ENCODE measurements at regions not wholly inside any gene's neighbourhood (a gene's known extent, or its start where the extent isn't known, plus 50 kb on each side); places are given as distances from the start of the nearest gene placed in this dataset.

DNA sequence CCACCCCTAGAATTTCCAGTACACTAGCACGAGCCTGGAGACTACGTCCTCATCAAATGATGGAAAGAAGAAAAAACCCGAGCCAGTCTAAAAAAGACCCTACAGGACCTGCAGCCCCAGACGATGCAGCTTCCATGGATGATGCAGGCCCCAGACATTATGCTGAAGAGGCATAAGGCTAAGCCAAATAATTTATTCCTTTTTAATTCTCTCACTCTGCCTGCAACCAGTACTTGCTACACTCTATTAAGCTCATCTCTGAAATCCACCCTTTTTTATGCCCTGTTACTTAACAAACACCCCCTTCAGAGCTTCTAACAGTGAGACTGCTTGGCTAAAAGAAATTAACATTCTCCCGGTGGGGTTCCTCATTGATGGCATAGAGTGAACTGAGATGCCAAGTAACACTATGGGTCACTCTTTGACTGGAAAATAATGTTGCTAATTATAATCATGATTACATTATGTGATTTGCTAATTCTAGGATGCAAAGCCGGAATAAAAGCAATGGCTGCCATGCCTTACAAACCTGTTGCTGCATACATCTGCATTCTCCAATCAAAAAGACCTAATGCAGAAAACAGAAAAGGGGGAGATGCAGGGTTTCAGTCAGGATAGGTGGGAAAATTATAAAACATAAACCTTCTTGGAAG is 1462.4 kb downstream of the UQCRFS1 start:
- TF ChIP-seq JUN (CRISPR knock-in tag; IDR thresholded peaks at IDR 0.05) = no peak
- TF ChIP-seq CREB1 (CRISPR knock-in tag; IDR thresholded peaks at IDR 0.05) = no peak
- TF ChIP-seq SMAD4 (CRISPR knock-in tag; IDR thresholded peaks at IDR 0.05) = no peak
- TF ChIP-seq, protein P1, sequence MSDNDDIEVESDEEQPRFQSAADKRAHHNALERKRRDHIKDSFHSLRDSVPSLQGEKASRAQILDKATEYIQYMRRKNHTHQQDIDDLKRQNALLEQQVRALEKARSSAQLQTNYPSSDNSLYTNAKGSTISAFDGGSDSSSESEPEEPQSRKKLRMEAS (CRISPR knock-in tag; IDR thresholded peaks at IDR 0.05) = no peak

Measured in WTC11 (cell line).